Pancreas (tissue), 10 donors: ENCODE measurements at regions not wholly inside any gene's neighbourhood (a gene's known extent, or its start where the extent isn't known, plus 50 kb on each side); places are given as distances from the start of the nearest gene placed in this dataset.

Experiments
- ATAC-seq, 4 donors: fragments of 200-7000 bp; cut with Tn5 transposase; one replicate each; pipeline versions ENCODE4 v1.8.0 to v1.9.1; 2020; ENCODE audit warnings: mild to moderate bottlenecking in 4 of 4, moderate library complexity in 4 of 4
- DNase-seq, 6 donors: peaks; one replicate each; pipeline ENCODE4 v3.0.0-alpha.2; 2020
- FAIRE-seq: peaks from 2 replicates; lab custom pipeline; 2012; peaks lifted over from hg19 to GRCh38; lab: Jason Lieb, UNC
- H3K27ac ChIP-seq, 4 donors: fragments of 200-600 bp; sonication (generic); 1 replicate in 3 of 4; 2 replicates in 1 of 4; pipeline versions ENCODE4 v1.5.0 to v1.8.0; 2020
- H3K27me3 ChIP-seq, 4 donors: fragments of 200-600 bp; one replicate each; pipeline ENCODE4 v1.8.0; 2021
- H3K36me3 ChIP-seq, 3 donors: fragments of 200-600 bp; sonication (generic) in 1 of 3; one replicate each; pipeline versions ENCODE4 v1.5.0 to v1.8.0; 2020 to 2021
- H3K4me1 ChIP-seq, 3 donors: fragments of 200-600 bp; one replicate each; pipeline ENCODE4 v1.8.0; 2021
- H3K4me3 ChIP-seq, 4 donors: fragments of 200-600 bp; sonication (generic) in 2 of 4; one replicate each; pipeline versions ENCODE4 v1.5.0 to v1.8.0; 2020 to 2021
- H3K9me3 ChIP-seq, 4 donors: fragments of 200-600 bp; one replicate each; pipeline ENCODE4 v1.8.0; 2021
- CTCF ChIP-seq, 4 donors: fragments of 200-600 bp; sonication (generic) in 3 of 4; IDR thresholded peaks; one replicate each; pipeline versions ENCODE4 v1.5.0 to v1.8.0; 2021; ENCODE audit warnings: antibody characterized with exemption in 4 of 4
- WGBS, 2 donors: extraction: QIAGEN DNeasy Blood & Tissue Kit; methylation state at CpG; one replicate each; pipeline ENCODE4 v1.1.7; 2013; 5-methylcytosine and 5-hydroxymethylcytosine counted together
- intact Hi-C, 3 donors: fragments of 100-400 bp; cut with DNase I; formaldehyde crosslinking; loops; one replicate each; pipeline versions ENCODE4 v1.11.1 to v1.14.2; 2022
- donor health status: healthy with polysubstance abuse.
- donor health status: DM: no; HTN: no; CAD: no; lungs with moderate emphysema.
- donor health status: DM: no; HTN: no; CAD: no.
- donor health status: control.
- donor health status: control.
- donor health status: Bipolar disorder and iron deficiency.
- donor health status: DM: yes; HTN: yes; CAD: no.
- donor health status: DM: no; HTN: no; CAD: no.
- donor health status: DM: no; HTN: no; CAD: no.
- donor health status: DM: yes; HTN: yes; CAD: no.

DNA sequence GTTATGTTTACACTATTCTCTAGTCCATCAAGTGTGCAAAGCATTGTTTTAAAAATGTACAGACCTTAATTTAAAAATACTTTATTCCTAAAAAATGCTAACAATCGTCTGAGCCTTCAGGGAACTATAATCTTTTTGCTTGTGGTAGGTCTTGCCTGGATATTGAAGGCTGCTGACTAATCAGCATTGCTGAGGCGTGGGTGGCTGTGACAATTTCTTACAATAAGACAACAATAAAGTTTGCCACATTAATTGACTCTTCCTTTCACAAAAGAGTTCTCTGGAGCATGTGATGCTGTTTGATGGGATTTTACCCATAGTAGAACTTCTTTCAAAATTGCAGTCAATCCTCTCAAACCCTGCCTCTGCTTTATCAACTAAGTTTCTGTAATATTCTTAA, 384.0 kb upstream of the TGFBR2 start:
- Histone ChIP-seq H3K4me1 (peaks cover 0 to 4% (median 2%) of the 10 kb centered on the region in 3 donors), H3K27me3 (no peaks in the 10 kb centered on the region), H3K4me3 (no peak overlapping the region), H3K36me3 (no peaks in the 10 kb centered on the region), H3K9me3 (no peaks in the 10 kb centered on the region), H3K27ac (no peak overlapping the region)
- no peak for FAIRE-seq
- no peak for DNase-seq
- ATAC-seq = no peak
- 63 to 82% methylated on average over 2 of the region's 2 CpGs for WGBS, 2 donors
- TF ChIP-seq CTCF (IDR thresholded peaks at IDR 0.05) = no peak
- intact Hi-C loops = no loop called here

GRCh38 chr3:30225021-30225420, 381.4 kb upstream of the TGFBR2 start:
- Histone ChIP-seq H3K4me1 (peaks cover 0 to 12% (median 4%) of the 10 kb centered on the region in 3 donors), H3K27me3 (no peaks in the 10 kb centered on the region), H3K9me3 (no peaks in the 10 kb centered on the region), H3K4me3 (no peak overlapping the region), H3K27ac (no peak overlapping the region), H3K36me3 (no peaks in the 10 kb centered on the region)
- WGBS, 2 donors = 74 to 85% methylated on average over 2 of the region's 2 CpGs
- no peak for FAIRE-seq
- intact Hi-C loops = no loop called here
- ATAC-seq = no peak
- no peak for TF ChIP-seq CTCF (IDR thresholded peaks at IDR 0.05)
- DNase-seq = no peak

GRCh38 chr3:30226601-30227151, 379.7 kb upstream of the TGFBR2 start:
- no peak overlapping the region for H3K4me3 ChIP-seq
- FAIRE-seq (no peak), ATAC-seq (peak in 1 of 4 donors; percentile 28), DNase-seq (no peak)
- 81 to 86% methylated on average over 7 of the region's 7 CpGs for WGBS, 2 donors
- peaks cover 0 to 12% (median 4%) of the 10 kb centered on the region in 3 donors for H3K4me1 ChIP-seq
- no peaks in the 10 kb centered on the region for H3K27me3 ChIP-seq
- no peak for TF ChIP-seq CTCF (IDR thresholded peaks at IDR 0.05)
- H3K27ac ChIP-seq = no peak overlapping the region
- intact Hi-C loops = no loop called here
- no peaks in the 10 kb centered on the region for H3K36me3 ChIP-seq
- no peaks in the 10 kb centered on the region for H3K9me3 ChIP-seq

DNA sequence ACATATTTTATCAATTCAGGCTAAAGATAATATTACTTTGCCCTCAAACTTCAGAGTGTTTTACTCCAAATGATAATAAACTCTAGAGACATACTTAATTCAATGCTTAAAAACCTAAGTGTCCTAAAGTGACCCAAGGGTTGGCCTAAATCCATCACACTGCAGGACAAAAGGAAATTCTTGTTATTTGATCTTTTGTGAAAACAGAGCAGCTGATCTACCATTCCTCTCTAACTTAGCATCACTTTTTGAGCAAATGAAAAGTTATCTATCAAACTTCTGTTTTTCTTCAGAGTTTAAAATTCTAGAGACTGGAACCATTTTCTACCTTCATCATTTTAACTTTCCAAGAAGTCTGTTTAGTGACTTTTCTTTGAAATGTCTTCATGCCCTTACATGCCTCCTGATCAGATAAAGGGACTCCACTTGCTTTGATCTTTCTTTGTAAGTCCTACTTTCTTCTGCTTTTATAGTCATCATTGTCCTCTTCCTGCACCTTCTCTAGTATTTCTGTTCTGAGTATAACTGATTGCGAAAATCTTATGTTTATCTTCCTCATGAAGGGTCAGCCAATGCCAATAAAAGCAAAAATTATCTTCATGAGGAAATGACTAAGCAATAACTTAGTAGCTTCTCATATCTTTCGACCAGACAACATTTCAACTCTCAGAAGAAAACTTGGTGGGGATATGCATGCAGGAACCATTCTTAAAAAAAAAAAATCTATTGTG, 378.7 kb upstream of the TGFBR2 start:
- Histone ChIP-seq H3K4me3 (no peak overlapping the region), H3K27ac (no peak overlapping the region), H3K4me1 (peaks cover 0 to 12% (median 4%) of the 10 kb centered on the region in 3 donors), H3K36me3 (no peaks in the 10 kb centered on the region), H3K9me3 (no peaks in the 10 kb centered on the region), H3K27me3 (no peaks in the 10 kb centered on the region)
- intact Hi-C loops = no loop called here
- ATAC-seq (peak in 3 of 4 donors; percentile 50 to 68 (median 57)), DNase-seq (no peak), FAIRE-seq (no peak)
- 33 to 34% methylated on average over 2 of the region's 2 CpGs for WGBS, 2 donors
- TF ChIP-seq CTCF (IDR thresholded peaks at IDR 0.05) = no peak

- ATAC-seq (no peak), FAIRE-seq (no peak)
- WGBS, 2 donors = 96% methylated on average over 2 of the region's 2 CpGs
Measured at GRCh38 chr3:30228302-30228631, 378.1 kb upstream of the TGFBR2 start.

More at GRCh38 chr3:30228302-30228631, 378.1 kb upstream of the TGFBR2 start:
- Histone ChIP-seq H3K27ac (no peak overlapping the region), H3K4me1 (peaks cover 0 to 12% (median 4%) of the 10 kb centered on the region in 3 donors), H3K36me3 (no peaks in the 10 kb centered on the region), H3K9me3 (no peaks in the 10 kb centered on the region), H3K27me3 (no peaks in the 10 kb centered on the region), H3K4me3 (no peak overlapping the region)
- intact Hi-C loops = no loop called here
- no peak for DNase-seq
- no peak for TF ChIP-seq CTCF (IDR thresholded peaks at IDR 0.05)
